Smooth muscle cell (in vitro differentiated cells): ENCODE measurements at regions not wholly inside any gene's neighbourhood (a gene's known extent, or its start where the extent isn't known, plus 50 kb on each side); places are given as distances from the start of the nearest gene placed in this dataset.
"Not testable (repeated sequence)": the region's sequence is repeated elsewhere in the genome, so short reads cannot be mapped to it uniquely, and the experiment has no call there.

Experiments
- DNase-seq: peaks from one replicate; lab custom pipeline; 2025; ENCODE audit not compliant: unreplicated experiment; lab: John Stamatoyannopoulos, UW
- H2AFZ ChIP-seq: fragments of 200-600 bp; sonication (generic); 2 replicates; pipeline ENCODE4 v1.6.0; 2016; ENCODE audit warnings: antibody characterized with exemption, low read depth, mild to moderate bottlenecking
- H3F3A ChIP-seq: fragments of 200-600 bp; sonication (generic); 2 replicates; pipeline ENCODE4 v1.6.0; 2017; ENCODE audit warnings: antibody characterized with exemption, low read depth
- H3K27ac ChIP-seq: fragments of 200-600 bp; sonication (generic); 2 replicates; pipeline ENCODE4 v1.5.1; 2016; ENCODE audit warnings: low read depth, mild to moderate bottlenecking
- H3K27me3 ChIP-seq: fragments of 200-600 bp; sonication (generic); 2 replicates; pipeline ENCODE4 v1.6.1; 2016; ENCODE audit warnings: low read depth, mild to moderate bottlenecking
- H3K36me3 ChIP-seq: fragments of 200-600 bp; sonication (generic); 2 replicates; pipeline ENCODE4 v1.5.1; 2016; ENCODE audit warnings: low read depth
- H3K4me1 ChIP-seq: fragments of 200-600 bp; sonication (generic); 2 replicates; pipeline ENCODE4 v1.5.1; 2016; ENCODE audit warnings: low read depth
- H3K4me2 ChIP-seq: fragments of 200-600 bp; sonication (generic); 2 replicates; pipeline ENCODE4 v1.6.0; 2016; ENCODE audit warnings: mild to moderate bottlenecking
- H3K4me3 ChIP-seq: fragments of 200-600 bp; sonication (generic); 2 replicates; pipeline ENCODE4 v1.5.1; 2016; ENCODE audit warnings: mild to moderate bottlenecking
- H3K79me2 ChIP-seq: fragments of 200-600 bp; sonication (generic); 2 replicates; pipeline ENCODE4 v1.6.0; 2016; ENCODE audit warnings: low read depth, mild to moderate bottlenecking
- H3K9ac ChIP-seq: fragments of 200-600 bp; sonication (generic); 2 replicates; pipeline ENCODE4 v1.6.0; 2016; ENCODE audit warnings: low read depth
- H3K9me3 ChIP-seq: fragments of 200-600 bp; sonication (generic); replicated peaks from 2 replicates; pipeline ENCODE4 v1.5.1; 2016; ENCODE audit warnings: low read depth
- H4K20me1 ChIP-seq: fragments of 200-600 bp; sonication (generic); 2 replicates; pipeline ENCODE4 v1.6.0; 2016; ENCODE audit warnings: low read depth
- WGBS: methylation state at CpG from one replicate; pipeline ENCODE4 v1.1.7; 2016; ENCODE audit warnings: low lambda C conversion rate; 5-methylcytosine and 5-hydroxymethylcytosine counted together
- TF ChIP-seq, protein P1 (sequence below): fragments of 200-600 bp; sonication (generic); IDR thresholded peaks from 2 replicates; pipeline ENCODE4 v1.5.1; 2017; ENCODE audit warnings: borderline replicate concordance, mild to moderate bottlenecking, antibody characterized with exemption; ENCODE audit not compliant: insufficient read depth, poor library complexity, severe bottlenecking

DNA sequence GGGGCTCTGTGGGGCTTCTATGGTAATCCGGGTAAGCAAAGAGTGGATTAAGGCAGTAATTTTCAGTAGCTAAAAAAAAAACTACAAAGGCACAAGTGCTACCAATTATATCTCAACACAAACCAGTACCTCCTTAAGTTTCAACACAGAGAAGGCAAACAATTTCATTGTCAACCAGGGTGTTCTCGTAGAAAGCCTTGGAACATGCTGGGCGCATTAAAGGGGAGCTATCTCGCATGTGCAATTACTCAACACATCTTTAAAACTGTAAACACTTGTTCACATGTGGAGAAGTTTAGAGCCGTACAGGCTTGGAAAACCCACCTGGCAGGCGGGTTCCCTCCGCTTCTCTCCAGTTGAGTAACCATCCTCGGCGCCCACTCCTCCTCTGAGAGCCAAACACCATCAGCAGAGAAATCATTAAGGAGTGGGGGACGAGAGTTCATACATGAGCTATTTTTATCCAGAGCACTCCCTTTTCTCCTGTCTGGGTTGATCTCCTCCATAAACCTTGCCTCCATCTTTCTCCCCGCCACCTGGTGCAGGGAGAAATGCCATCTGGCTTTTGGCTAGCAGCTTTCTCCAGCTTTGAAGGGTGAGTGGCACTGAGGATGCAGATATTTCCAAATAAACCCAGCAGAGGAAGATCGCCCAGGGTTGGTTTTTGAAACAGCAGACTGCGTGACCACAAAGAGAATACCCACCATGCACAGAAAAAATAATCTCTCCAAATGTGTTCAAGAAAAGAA, 287.1 kb downstream of the WDR11 start:
- DNase-seq = no peak
- 78% methylated on average over 13 of the region's 13 CpGs for WGBS
- no peaks in the 10 kb centered on the region for H3K36me3 ChIP-seq
- H2AFZ ChIP-seq = no peak overlapping the region
- no peak overlapping the region for H3K4me2 ChIP-seq
- no peaks in the 10 kb centered on the region for H4K20me1 ChIP-seq
- H3K27ac ChIP-seq = no peak overlapping the region
- TF ChIP-seq, protein P1, sequence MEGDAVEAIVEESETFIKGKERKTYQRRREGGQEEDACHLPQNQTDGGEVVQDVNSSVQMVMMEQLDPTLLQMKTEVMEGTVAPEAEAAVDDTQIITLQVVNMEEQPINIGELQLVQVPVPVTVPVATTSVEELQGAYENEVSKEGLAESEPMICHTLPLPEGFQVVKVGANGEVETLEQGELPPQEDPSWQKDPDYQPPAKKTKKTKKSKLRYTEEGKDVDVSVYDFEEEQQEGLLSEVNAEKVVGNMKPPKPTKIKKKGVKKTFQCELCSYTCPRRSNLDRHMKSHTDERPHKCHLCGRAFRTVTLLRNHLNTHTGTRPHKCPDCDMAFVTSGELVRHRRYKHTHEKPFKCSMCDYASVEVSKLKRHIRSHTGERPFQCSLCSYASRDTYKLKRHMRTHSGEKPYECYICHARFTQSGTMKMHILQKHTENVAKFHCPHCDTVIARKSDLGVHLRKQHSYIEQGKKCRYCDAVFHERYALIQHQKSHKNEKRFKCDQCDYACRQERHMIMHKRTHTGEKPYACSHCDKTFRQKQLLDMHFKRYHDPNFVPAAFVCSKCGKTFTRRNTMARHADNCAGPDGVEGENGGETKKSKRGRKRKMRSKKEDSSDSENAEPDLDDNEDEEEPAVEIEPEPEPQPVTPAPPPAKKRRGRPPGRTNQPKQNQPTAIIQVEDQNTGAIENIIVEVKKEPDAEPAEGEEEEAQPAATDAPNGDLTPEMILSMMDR = no peak
- H3K4me3 ChIP-seq = no peak overlapping the region
- no peaks in the 10 kb centered on the region for H3F3A ChIP-seq
- no peaks in the 10 kb centered on the region for H3K27me3 ChIP-seq
- H3K9me3 ChIP-seq = no peaks in the 10 kb centered on the region
- H3K4me1 ChIP-seq = peaks cover 12% of the 10 kb centered on the region
- no peaks in the 10 kb centered on the region for H3K79me2 ChIP-seq
- H3K9ac ChIP-seq = no peak overlapping the region

DNA sequence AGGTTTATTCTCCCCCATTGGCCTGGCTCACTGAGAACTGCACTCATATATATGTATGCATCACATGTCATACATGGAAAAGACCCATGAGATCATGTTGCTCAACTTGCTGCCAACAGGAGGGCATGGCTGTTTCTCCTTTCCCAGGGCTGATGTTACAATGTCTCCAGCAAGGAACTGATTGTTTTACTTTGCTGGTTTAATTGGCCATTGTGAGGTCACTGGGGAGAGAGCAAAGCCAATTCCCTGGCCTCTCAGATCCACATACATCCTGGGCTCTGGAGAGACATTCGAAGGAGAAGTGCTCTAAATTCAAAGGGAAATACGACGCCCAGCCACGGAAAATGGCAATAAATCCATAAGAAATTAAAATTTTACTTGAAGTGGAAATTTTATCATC, 287.8 kb downstream of the WDR11 start:
- WGBS = 97% methylated on average over 4 of the region's 4 CpGs
- H3K4me3 ChIP-seq = no peak overlapping the region
- no peaks in the 10 kb centered on the region for H3K9me3 ChIP-seq

DNA sequence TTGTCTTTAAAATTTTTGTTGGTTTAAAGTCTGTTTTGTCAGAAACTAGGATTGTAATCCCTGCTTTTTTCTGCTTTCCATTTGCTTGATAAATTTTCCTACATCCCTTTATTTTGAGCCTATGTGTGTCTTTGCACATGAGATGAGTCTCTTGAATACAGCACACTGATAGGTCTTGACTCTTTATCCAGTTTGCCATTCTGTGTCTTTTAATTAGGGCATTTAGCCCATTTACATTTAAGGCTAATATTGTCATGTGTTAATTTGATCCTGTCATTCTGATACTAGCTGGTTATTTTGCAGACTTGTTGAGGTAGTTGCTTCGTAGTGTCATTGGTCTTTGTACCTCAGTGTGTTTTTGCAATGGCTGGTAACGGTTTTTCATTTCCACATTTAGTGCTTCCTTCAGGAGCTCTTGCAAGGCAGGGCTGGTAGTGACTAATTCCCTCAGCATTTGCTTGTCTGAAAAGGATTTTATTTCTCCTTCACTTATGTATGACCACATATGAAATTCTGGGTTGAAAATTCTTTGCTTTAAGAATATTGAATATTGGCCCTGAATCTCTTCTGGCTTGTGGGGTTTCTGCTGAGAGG, 294.7 kb downstream of the WDR11 start:
- H3K27me3 ChIP-seq, H3K79me2 ChIP-seq, H3K4me1 ChIP-seq, H4K20me1 ChIP-seq, H3K9me3 ChIP-seq, H3K36me3 ChIP-seq, H3K4me3 ChIP-seq, H3F3A ChIP-seq, H2AFZ ChIP-seq, H3K27ac ChIP-seq, H3K9ac ChIP-seq, H3K4me2 ChIP-seq, DNase-seq: not testable (repeated sequence)
- 41% methylated on average over 2 of the region's 2 CpGs for WGBS

More for the DNA sequence above, 287.8 kb downstream of the WDR11 start:
- Histone ChIP-seq H2AFZ (no peak overlapping the region), H3K27ac (no peak overlapping the region), H3F3A (no peaks in the 10 kb centered on the region), H3K9ac (no peak overlapping the region), H3K79me2 (no peaks in the 10 kb centered on the region), H3K4me1 (peaks cover 12% of the 10 kb centered on the region), H4K20me1 (no peaks in the 10 kb centered on the region), H3K36me3 (no peaks in the 10 kb centered on the region), H3K27me3 (no peaks in the 10 kb centered on the region), H3K4me2 (no peak overlapping the region)
- DNase-seq = no peak
- TF ChIP-seq, protein P1 = no peak

DNA sequence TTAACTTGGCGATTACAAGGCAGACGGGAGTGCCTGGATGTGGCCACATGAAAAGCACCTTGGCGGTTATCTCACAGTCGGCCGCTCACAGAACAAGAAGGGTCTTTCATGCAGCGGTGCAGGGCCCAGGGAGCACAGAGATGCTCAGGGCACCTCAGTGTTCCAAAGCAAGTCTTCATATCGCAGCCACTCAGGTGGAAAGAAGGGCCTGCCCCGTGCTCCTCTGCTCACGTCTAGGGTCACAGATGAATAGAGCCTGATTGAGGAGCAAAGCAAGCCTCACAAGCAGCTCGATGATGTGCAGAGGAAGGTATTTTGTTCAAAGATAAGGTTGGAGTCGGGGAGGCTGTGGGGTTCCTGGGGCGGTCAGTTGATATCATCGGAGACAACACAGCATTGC, 297.8 kb downstream of the WDR11 start:
- H4K20me1 ChIP-seq = no peaks in the 10 kb centered on the region
- no peak for DNase-seq
- no peaks in the 10 kb centered on the region for H3F3A ChIP-seq
- no peak overlapping the region for H3K4me2 ChIP-seq
- no peaks in the 10 kb centered on the region for H3K36me3 ChIP-seq
- H3K9ac ChIP-seq = no peak overlapping the region
- no peak overlapping the region for H3K4me3 ChIP-seq
- 95% methylated on average over 13 of the region's 13 CpGs for WGBS
- no peak overlapping the region for H2AFZ ChIP-seq
- TF ChIP-seq, protein P1 = no peak
- H3K79me2 ChIP-seq = no peaks in the 10 kb centered on the region
- no peaks in the 10 kb centered on the region for H3K27me3 ChIP-seq
- no peak overlapping the region for H3K27ac ChIP-seq
- no peaks in the 10 kb centered on the region for H3K4me1 ChIP-seq
- H3K9me3 ChIP-seq = no peaks in the 10 kb centered on the region
